MCF 10A (cell line): ENCODE measurements at regions not wholly inside any gene's neighbourhood (a gene's known extent, or its start where the extent isn't known, plus 50 kb on each side); places are given as distances from the start of the nearest gene placed in this dataset.

ENCODE experiments used
- BruUV-seq: library from RNA; stranded (reverse); fragments of 400-500 nt; replicated peaks from 2 replicates; lab custom pipeline; 2021; lab: Mats Ljungman, UMichigan
- CTCF ChIA-PET: fragments of 300-600 bp; sonication (Branson Sonifier 250); formaldehyde crosslinking; extraction: SDS; loops from one replicate; lab custom pipeline; 2021; ENCODE audit warnings: antibody characterized with exemption, inconsistent platforms; lab: Yijun Ruan, JAX
- POLR2A ChIA-PET: fragments of 300-600, 350-650 bp; sonication (Branson Sonifier 250); formaldehyde crosslinking; extraction: SDS; loops from one replicate; lab custom pipeline; 2020; ENCODE audit warnings: antibody characterized with exemption, inconsistent platforms; lab: Yijun Ruan, JAX
- DNase-seq: peaks from one replicate; pipeline ENCODE4 v3.0.0-alpha.2; 2018; ENCODE audit not compliant: unreplicated experiment
- H3K27ac Mint-ChIP-seq: one replicate; pipeline ENCODE4 v1.8.0; 2022; ENCODE audit warnings: mild to moderate bottlenecking, low read depth, mixed read lengths; ENCODE audit not compliant: unreplicated experiment
- H3K27me3 Mint-ChIP-seq: one replicate; pipeline ENCODE4 v1.8.0; 2022; ENCODE audit warnings: mixed read lengths; ENCODE audit not compliant: insufficient read depth, unreplicated experiment
- H3K36me3 Mint-ChIP-seq: one replicate; pipeline ENCODE4 v1.8.0; 2022; ENCODE audit warnings: mild to moderate bottlenecking, moderate library complexity, mixed read lengths; ENCODE audit not compliant: insufficient read depth, unreplicated experiment
- H3K4me1 Mint-ChIP-seq: one replicate; pipeline ENCODE4 v1.8.0; 2022; ENCODE audit warnings: mixed read lengths; ENCODE audit not compliant: insufficient read depth, unreplicated experiment
- H3K4me3 Mint-ChIP-seq: one replicate; pipeline ENCODE4 v1.8.0; 2022; ENCODE audit warnings: mild to moderate bottlenecking, moderate library complexity, mixed read lengths; ENCODE audit not compliant: unreplicated experiment
- H3K9me3 Mint-ChIP-seq: one replicate; pipeline ENCODE4 v1.8.0; 2022; ENCODE audit warnings: mixed read lengths; ENCODE audit not compliant: unreplicated experiment
- CTCF ChIP-seq: fragments of 200-600 bp; IDR thresholded peaks from one replicate; pipeline ENCODE4 v1.8.0; 2022; ENCODE audit warnings: antibody characterized with exemption, mild to moderate bottlenecking; ENCODE audit not compliant: unreplicated experiment
- intact Hi-C: fragments of 100-400 bp; cut with micrococcal nuclease; formaldehyde crosslinking; loops from 2 replicates; pipeline ENCODE4 v1.14.1; 2022

GRCh38 chr13:22563272-22563671, 617.5 kb upstream of the SGCG start:
- H3K4me1 Mint-ChIP-seq = no peaks in the 10 kb centered on the region
- H3K27me3 Mint-ChIP-seq = no peaks in the 10 kb centered on the region
- intact Hi-C loops = no loop called here
- H3K9me3 Mint-ChIP-seq = peaks cover 6% of the 10 kb centered on the region
- CTCF ChIA-PET = no interaction called here
- H3K27ac Mint-ChIP-seq = no peak overlapping the region
- no TSS peak for BruUV-seq
- H3K4me3 Mint-ChIP-seq = no peak overlapping the region
- no peak for DNase-seq
- no peaks in the 10 kb centered on the region for H3K36me3 Mint-ChIP-seq
- POLR2A ChIA-PET = interaction anchor here (0.7 to 1.3 kb wide), 2 partner anchors 66 to 762 kb away, joined by 3 read pairs; no protein-coding TSS in a partner anchor
- TF ChIP-seq CTCF = no peak

- H3K36me3 Mint-ChIP-seq = no peaks in the 10 kb centered on the region
Observed at GRCh38 chr13:22569811-22570210, 611.0 kb upstream of the SGCG start.

DNA sequence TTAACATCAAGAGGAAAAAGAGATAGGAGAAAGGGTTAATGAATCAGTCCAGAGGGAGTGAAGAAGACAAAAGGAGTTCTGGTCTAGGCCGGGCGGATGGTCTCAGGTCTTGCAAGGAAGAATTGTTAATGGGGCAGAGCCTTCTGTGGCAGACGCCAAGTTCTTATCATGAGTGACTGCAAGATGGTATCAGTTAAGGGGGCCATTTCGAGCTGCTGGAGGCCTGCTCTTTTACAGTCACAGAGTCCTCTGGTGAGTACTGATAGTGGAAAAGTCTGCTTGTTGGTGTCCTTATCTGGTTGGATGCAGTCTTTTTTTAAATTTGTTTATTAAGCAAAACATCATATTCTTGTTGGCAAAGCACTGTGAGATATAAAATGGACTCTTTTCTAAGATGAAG, 590.9 kb upstream of the SGCG start:
- BruUV-seq = no TSS peak

More at GRCh38 chr13:22569811-22570210, 611.0 kb upstream of the SGCG start:
- no peaks in the 10 kb centered on the region for H3K4me1 Mint-ChIP-seq
- TF ChIP-seq CTCF = peak; percentile 16
- no peak for DNase-seq
- ChIA-PET CTCF (no interaction called here), POLR2A (no interaction called here)
- H3K27me3 Mint-ChIP-seq = no peaks in the 10 kb centered on the region
- BruUV-seq = no TSS peak
- H3K9me3 Mint-ChIP-seq = no peaks in the 10 kb centered on the region
- intact Hi-C loops = no loop called here
- no peak overlapping the region for H3K4me3 Mint-ChIP-seq
- H3K27ac Mint-ChIP-seq = no peak overlapping the region

DNA sequence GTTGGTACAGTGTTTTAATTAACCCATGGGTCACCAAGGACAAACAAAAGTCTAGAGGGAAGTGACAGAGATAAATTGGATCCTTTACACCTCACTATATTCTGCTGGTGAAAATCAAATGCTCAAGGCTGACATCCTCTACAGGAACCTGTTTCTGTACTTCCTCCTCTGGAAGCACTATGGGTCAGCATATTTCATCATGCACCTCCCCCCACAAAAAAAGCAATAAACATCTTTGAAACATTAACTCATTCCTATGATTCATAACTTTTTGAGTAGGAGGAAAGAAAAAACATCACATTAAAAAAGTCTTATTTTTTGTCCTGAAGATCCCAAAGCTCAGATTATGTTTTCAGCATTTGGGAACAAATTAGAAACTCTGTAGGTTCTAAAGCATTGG, 588.3 kb upstream of the SGCG start:
- H3K4me3 Mint-ChIP-seq = no peak overlapping the region
- no peak for TF ChIP-seq CTCF
- peaks cover 6% of the 10 kb centered on the region for H3K4me1 Mint-ChIP-seq
- CTCF ChIA-PET = no interaction called here
- H3K36me3 Mint-ChIP-seq = no peaks in the 10 kb centered on the region
- H3K27me3 Mint-ChIP-seq = no peaks in the 10 kb centered on the region
- no peaks in the 10 kb centered on the region for H3K9me3 Mint-ChIP-seq
- intact Hi-C loops = no loop called here
- DNase-seq = no peak
- POLR2A ChIA-PET = no interaction called here
- H3K27ac Mint-ChIP-seq = no peak overlapping the region
- no TSS peak for BruUV-seq

More for the DNA sequence above, 590.9 kb upstream of the SGCG start:
- intact Hi-C loops = no loop called here
- ChIA-PET CTCF (no interaction called here), POLR2A (no interaction called here)
- H3K27ac Mint-ChIP-seq = no peak overlapping the region
- peaks cover 6% of the 10 kb centered on the region for H3K4me1 Mint-ChIP-seq
- no peak for TF ChIP-seq CTCF
- H3K9me3 Mint-ChIP-seq = no peaks in the 10 kb centered on the region
- no peak overlapping the region for H3K4me3 Mint-ChIP-seq
- H3K27me3 Mint-ChIP-seq = no peaks in the 10 kb centered on the region
- no peaks in the 10 kb centered on the region for H3K36me3 Mint-ChIP-seq
- no peak for DNase-seq
